Stomach smooth muscle (tissue), 2 donors: ENCODE measurements at regions not wholly inside any gene's neighbourhood (a gene's known extent, or its start where the extent isn't known, plus 50 kb on each side); places are given as distances from the start of the nearest gene placed in this dataset.
"Not testable (repeated sequence)": the region's sequence is repeated elsewhere in the genome, so short reads cannot be mapped to it uniquely, and the experiment has no call there.

Experiments
- H3K27ac ChIP-seq: one replicate; pipeline ENCODE4 v1.7.0; 2013; ENCODE audit warnings: mild to moderate bottlenecking, low read length, inconsistent platforms
- H3K27me3 ChIP-seq, 2 donors: one replicate each; pipeline ENCODE4 v1.7.0; 2013; ENCODE audit warnings: low read length in 2 of 2; ENCODE audit not compliant: insufficient read depth in 2 of 2, control insufficient read depth in 1 of 2
- H3K36me3 ChIP-seq, 2 donors: one replicate each; pipeline ENCODE4 v1.7.0; 2013; ENCODE audit warnings: low read length in 2 of 2; ENCODE audit not compliant: control insufficient read depth in 2 of 2, insufficient read depth in 2 of 2
- H3K4me1 ChIP-seq: one replicate; pipeline ENCODE4 v1.7.0; 2013; ENCODE audit warnings: low read length; ENCODE audit not compliant: control insufficient read depth, insufficient read depth
- H3K4me3 ChIP-seq, 2 donors: one replicate each; pipeline ENCODE4 v1.7.0; 2013; ENCODE audit warnings: low read length in 2 of 2
- H3K9ac ChIP-seq, 2 donors: one replicate each; pipeline ENCODE4 v1.7.0; 2013; ENCODE audit warnings: low read length in 2 of 2, mild to moderate bottlenecking in 1 of 2
- H3K9me3 ChIP-seq, 2 donors: one replicate each; pipeline ENCODE4 v1.7.0; 2013; ENCODE audit warnings: low read length in 2 of 2; ENCODE audit not compliant: control insufficient read depth in 2 of 2
- donor health status: healthy.
- donor health status: Pancreatic carcinoma.

- no peak overlapping the region for H3K27ac ChIP-seq
Observed at GRCh38 chr11:13149991-13150390, 127.6 kb upstream of the BMAL1 start.

DNA sequence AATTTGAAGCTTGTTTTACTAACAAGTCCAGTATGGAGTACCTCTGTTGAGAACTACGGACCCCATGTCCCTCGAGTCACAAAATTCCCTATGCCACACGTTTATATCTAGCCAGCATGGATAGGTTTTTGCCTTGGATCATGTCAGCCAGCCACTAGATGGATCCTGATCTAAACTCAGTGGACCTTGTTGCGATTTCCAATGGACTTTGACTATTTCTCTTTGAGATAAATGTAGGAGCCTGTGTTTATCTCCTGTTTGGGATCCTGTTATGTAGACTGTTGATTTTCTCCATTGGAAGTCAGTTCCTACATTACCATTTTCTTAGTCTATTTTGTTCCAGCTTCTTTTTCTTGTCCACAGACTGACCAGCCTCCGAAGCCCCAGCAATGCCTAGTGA is 127.1 kb upstream of the BMAL1 start:
- Histone ChIP-seq H3K36me3 (no peaks in the 10 kb centered on the region), H3K4me3 (no peak overlapping the region)

More at GRCh38 chr11:13149991-13150390, 127.6 kb upstream of the BMAL1 start:
- Histone ChIP-seq H3K27me3 (no peaks in the 10 kb centered on the region), H3K9me3 (peaks cover 0 to 3% of the 10 kb centered on the region in 2 donors), H3K4me1 (no peaks in the 10 kb centered on the region), H3K9ac (no peak overlapping the region), H3K4me3 (no peak overlapping the region), H3K36me3 (no peaks in the 10 kb centered on the region)

GRCh38 chr11:13152264-13152663 is 125.3 kb upstream of the BMAL1 start:
- Histone ChIP-seq H3K27me3 (no peaks in the 10 kb centered on the region), H3K9me3 (no peaks in the 10 kb centered on the region), H3K36me3 (no peaks in the 10 kb centered on the region), H3K4me1 (no peaks in the 10 kb centered on the region), H3K9ac (no peak overlapping the region), H3K4me3 (no peak overlapping the region), H3K27ac (no peak overlapping the region)

More for the DNA sequence above, 127.1 kb upstream of the BMAL1 start:
- Histone ChIP-seq H3K9me3 (peaks cover 0 to 3% of the 10 kb centered on the region in 2 donors), H3K4me1 (no peaks in the 10 kb centered on the region), H3K9ac (no peak overlapping the region), H3K27ac (no peak overlapping the region), H3K27me3 (no peaks in the 10 kb centered on the region)

GRCh38 chr11:13152736-13153541 is 124.7 kb upstream of the BMAL1 start:
- Histone ChIP-seq H3K4me1 (no peaks in the 10 kb centered on the region), H3K9ac (no peak overlapping the region), H3K4me3 (no peak overlapping the region), H3K36me3 (no peaks in the 10 kb centered on the region), H3K27ac (no peak overlapping the region), H3K27me3 (no peaks in the 10 kb centered on the region), H3K9me3 (no peaks in the 10 kb centered on the region)

DNA sequence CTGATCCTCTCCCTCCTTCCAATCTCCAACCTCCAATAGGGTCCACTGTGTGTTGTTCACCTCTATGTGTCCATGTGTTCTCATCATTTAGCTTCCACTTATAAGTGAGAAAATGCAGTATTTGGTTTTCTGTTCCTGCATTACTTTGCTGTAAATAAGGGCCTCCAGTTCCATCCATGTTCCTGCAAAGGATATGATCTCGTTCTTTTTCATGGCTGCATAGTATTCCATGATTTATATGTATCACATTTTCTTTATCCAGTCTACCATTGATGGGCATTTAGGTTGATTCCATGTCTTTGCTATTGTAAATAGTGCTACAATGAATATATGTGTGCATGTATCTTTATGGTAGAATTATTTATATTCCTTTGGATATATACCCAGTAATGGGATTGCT is 123.2 kb upstream of the BMAL1 start:
- not testable (repeated sequence) for H3K27ac ChIP-seq, H3K4me1 ChIP-seq, H3K4me3 ChIP-seq, H3K36me3 ChIP-seq, H3K9me3 ChIP-seq, H3K27me3 ChIP-seq, H3K9ac ChIP-seq

DNA sequence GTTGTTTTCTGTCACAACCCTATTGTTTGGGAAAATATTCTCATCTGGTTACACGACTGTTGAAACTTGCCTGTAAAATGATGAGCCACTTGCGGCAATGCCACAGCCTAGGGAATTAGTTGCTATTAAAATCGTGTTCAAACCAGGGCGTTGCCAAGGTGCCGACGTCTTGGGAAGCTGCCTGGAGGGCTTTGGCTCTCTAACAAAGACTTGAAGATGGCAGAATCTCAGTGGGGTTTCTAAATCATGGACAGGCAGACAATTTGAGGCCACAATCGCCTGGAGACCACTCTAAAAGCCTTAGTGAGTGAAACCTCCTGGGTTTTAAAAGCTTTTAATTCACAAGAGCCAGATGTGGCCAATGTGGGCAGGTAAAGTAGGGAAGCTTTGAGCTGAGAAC is 117.2 kb upstream of the BMAL1 start:
- no peak overlapping the region for H3K27ac ChIP-seq
- peaks cover 0 to 2% of the 10 kb centered on the region in 2 donors for H3K27me3 ChIP-seq
- no peak overlapping the region for H3K9ac ChIP-seq
- no peaks in the 10 kb centered on the region for H3K36me3 ChIP-seq
- H3K4me3 ChIP-seq = no peak overlapping the region
- H3K9me3 ChIP-seq = no peaks in the 10 kb centered on the region
- H3K4me1 ChIP-seq = no peaks in the 10 kb centered on the region

DNA sequence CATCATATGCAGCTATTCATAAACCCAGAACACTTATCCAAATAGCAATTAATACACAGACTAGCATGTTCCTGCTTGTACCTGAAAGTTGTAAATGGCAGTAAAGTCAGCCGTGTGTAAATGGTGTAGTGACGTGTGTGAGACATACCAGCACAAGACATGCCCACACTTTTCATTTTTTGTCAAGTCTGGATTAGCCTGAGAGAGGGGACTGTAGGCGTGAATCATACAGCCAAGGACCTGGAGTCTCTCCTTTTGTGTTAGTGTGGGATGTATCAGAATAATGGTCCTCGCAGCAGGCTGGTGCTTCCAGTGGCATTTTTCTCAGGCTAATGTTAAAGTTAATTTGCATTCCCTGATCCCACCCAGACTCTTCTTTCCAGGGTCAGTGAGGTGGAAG is 116.8 kb upstream of the BMAL1 start:
- Histone ChIP-seq H3K4me1 (no peaks in the 10 kb centered on the region), H3K9me3 (no peaks in the 10 kb centered on the region), H3K36me3 (no peaks in the 10 kb centered on the region), H3K27ac (no peak overlapping the region), H3K27me3 (peaks cover 0 to 2% of the 10 kb centered on the region in 2 donors), H3K9ac (no peak overlapping the region), H3K4me3 (no peak overlapping the region)

GRCh38 chr11:13163158-13163557 is 114.4 kb upstream of the BMAL1 start:
- Histone ChIP-seq H3K9me3 (no peaks in the 10 kb centered on the region), H3K27me3 (peaks cover 0 to 2% of the 10 kb centered on the region in 2 donors), H3K4me3 (no peak overlapping the region), H3K27ac (no peak overlapping the region), H3K36me3 (no peaks in the 10 kb centered on the region), H3K9ac (no peak overlapping the region), H3K4me1 (no peaks in the 10 kb centered on the region)

DNA sequence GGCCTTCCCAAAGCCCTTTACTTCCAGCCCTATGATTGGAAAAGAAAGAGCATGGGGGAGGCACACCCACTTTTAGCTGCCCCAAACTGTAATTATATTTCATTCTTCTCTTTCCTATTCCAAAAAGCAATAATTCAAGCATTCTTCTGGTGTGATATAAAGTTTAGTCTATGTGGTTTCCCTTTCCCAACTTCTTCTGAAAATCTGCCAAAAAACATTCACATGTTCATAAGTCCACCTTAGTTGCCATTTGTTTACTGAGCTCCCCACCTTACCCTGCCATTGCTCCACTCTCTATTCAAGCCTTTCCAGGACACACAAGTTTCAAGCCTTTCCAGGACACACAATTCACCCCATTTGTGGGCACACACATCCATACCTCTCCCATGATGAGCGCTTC is 111.6 kb upstream of the BMAL1 start:
- Histone ChIP-seq H3K9ac (no peak overlapping the region), H3K4me1 (no peaks in the 10 kb centered on the region), H3K27me3 (peaks cover 0 to under 1% of the 10 kb centered on the region in 2 donors), H3K27ac (no peak overlapping the region), H3K4me3 (no peak overlapping the region), H3K36me3 (no peaks in the 10 kb centered on the region), H3K9me3 (no peaks in the 10 kb centered on the region)

DNA sequence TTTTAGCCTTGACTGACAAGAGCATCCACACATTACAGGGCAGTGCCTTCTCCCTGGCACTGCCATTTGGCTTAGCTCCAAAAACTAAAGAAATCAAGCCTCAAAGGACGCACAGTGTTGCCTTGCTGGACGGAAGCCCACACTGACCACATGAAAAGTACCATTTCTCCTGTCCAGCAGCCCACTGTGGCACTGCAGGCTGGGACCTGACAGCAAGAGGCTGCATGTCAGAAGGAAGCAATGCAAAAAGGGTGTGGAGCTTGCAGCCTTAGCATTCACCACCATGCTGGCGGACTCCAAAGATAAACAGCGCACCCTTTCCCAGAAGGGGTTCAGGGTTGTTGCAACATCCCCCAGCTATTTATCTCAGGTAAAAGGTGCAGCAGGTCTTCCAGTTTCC is 109.3 kb upstream of the BMAL1 start:
- Histone ChIP-seq H3K4me3 (no peak overlapping the region), H3K27me3 (peaks cover 0 to 2% of the 10 kb centered on the region in 2 donors), H3K9me3 (no peaks in the 10 kb centered on the region), H3K27ac (no peak overlapping the region), H3K4me1 (no peaks in the 10 kb centered on the region), H3K9ac (no peak overlapping the region), H3K36me3 (no peaks in the 10 kb centered on the region)

DNA sequence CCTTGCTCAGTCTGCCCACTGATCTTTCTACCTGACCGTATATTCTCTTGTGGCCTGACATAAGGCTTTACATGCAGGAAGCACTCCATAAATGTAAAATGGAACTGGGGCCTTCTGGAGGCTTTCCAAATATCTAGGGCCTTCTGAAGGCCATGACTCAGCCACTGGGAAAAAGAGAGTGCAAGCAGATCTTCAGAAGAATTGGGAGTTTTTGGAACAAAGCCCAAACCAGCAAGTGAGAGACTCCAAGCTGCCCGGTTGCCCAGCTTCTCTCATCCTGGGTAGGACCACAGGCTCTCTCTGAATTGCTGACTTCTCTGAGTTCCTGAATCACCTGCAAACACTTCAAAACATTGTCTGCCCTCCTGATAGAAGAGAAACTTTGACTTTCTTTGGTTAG is 107.9 kb upstream of the BMAL1 start:
- H3K4me1 ChIP-seq = no peaks in the 10 kb centered on the region
- no peaks in the 10 kb centered on the region for H3K9me3 ChIP-seq
- H3K36me3 ChIP-seq = no peaks in the 10 kb centered on the region
- no peak overlapping the region for H3K9ac ChIP-seq
- no peak overlapping the region for H3K27ac ChIP-seq
- H3K4me3 ChIP-seq = no peak overlapping the region
- H3K27me3 ChIP-seq = peaks cover 0 to 2% of the 10 kb centered on the region in 2 donors
